GM12872 (cell line): ENCODE measurements at regions not wholly inside any gene's neighbourhood (a gene's known extent, or its start where the extent isn't known, plus 50 kb on each side); places are given as distances from the start of the nearest gene placed in this dataset.

ENCODE experiments used
- CTCF ChIP-seq: IDR thresholded peaks from 3 replicates; pipeline ENCODE4 v1.5.1; 2011; ENCODE audit warnings: low read depth, mild to moderate bottlenecking, low read length, moderate library complexity; ENCODE audit not compliant: insufficient read depth

GRCh38 chr12:71385155-71385554, 54.4 kb upstream of the LGR5 start:
- TF ChIP-seq CTCF: no peak

- TF ChIP-seq CTCF: no peak
These were observed 68.5 kb upstream of the LGR5 start for GRCh38 chr12:71371122-71371521.

- TF ChIP-seq CTCF: no peak
These were observed 79.6 kb upstream of the LGR5 start for GRCh38 chr12:71360013-71360412.

- no peak for TF ChIP-seq CTCF
These were observed 83.0 kb upstream of the LGR5 start for GRCh38 chr12:71356569-71356968.

GRCh38 chr12:71354871-71355270, 84.7 kb upstream of the LGR5 start:
- no peak for TF ChIP-seq CTCF

GRCh38 chr12:71353607-71354006, 86.0 kb upstream of the LGR5 start:
- TF ChIP-seq CTCF: no peak

GRCh38 chr12:71349950-71350349, 89.6 kb upstream of the LGR5 start:
- no peak for TF ChIP-seq CTCF

- TF ChIP-seq CTCF: no peak
These were observed 100.7 kb upstream of the LGR5 start for GRCh38 chr12:71338933-71339332.
